Mesenchymal stem cell (in vitro differentiated cells and primary cell): ENCODE measurements at regions not wholly inside any gene's neighbourhood (a gene's known extent, or its start where the extent isn't known, plus 50 kb on each side); places are given as distances from the start of the nearest gene placed in this dataset.

ENCODE experiments used
- DNase-seq: peaks from one replicate; pipeline ENCODE4 v3.0.0-alpha.2; 2013
- H2AFZ ChIP-seq: one replicate; pipeline ENCODE4 v1.6.1; 2013; ENCODE audit warnings: low read depth, mild to moderate bottlenecking, control low read depth, inconsistent platforms, low read length, moderate library complexity
- H2AK5ac ChIP-seq: 2 replicates; pipeline ENCODE4 v1.6.1; 2013; ENCODE audit warnings: low read length, moderate library complexity, mild to moderate bottlenecking, inconsistent platforms; ENCODE audit not compliant: severe bottlenecking
- H2BK120ac ChIP-seq: one replicate; pipeline ENCODE4 v1.6.1; 2013; ENCODE audit warnings: low read depth, mild to moderate bottlenecking, inconsistent platforms, low read length, moderate library complexity
- H2BK12ac ChIP-seq, 2 experiments: one replicate each; pipeline ENCODE4 v1.6.1; 2013; ENCODE audit warnings: inconsistent platforms in 2 of 2, low read length in 2 of 2, mild to moderate bottlenecking in 2 of 2, moderate library complexity in 2 of 2, control low read depth in 1 of 2
- H2BK15ac ChIP-seq: one replicate; pipeline ENCODE4 v1.6.1; 2013; ENCODE audit warnings: mild to moderate bottlenecking, low read depth, inconsistent platforms; ENCODE audit not compliant: poor library complexity, severe bottlenecking
- H2BK5ac ChIP-seq: 2 replicates; pipeline ENCODE4 v1.6.1; 2013; ENCODE audit warnings: low read depth, mild to moderate bottlenecking, low read length, control low read depth, inconsistent platforms; ENCODE audit not compliant: poor library complexity, severe bottlenecking
- H3K14ac ChIP-seq, 2 experiments: one replicate each; pipeline ENCODE4 v1.6.1; 2013; ENCODE audit warnings: inconsistent platforms in 2 of 2, low read length in 2 of 2, control low read depth in 1 of 2, mild to moderate bottlenecking in 1 of 2, moderate library complexity in 1 of 2
- H3K18ac ChIP-seq, 2 experiments: one replicate each; pipeline ENCODE4 v1.6.1; 2013; ENCODE audit warnings: inconsistent platforms in 2 of 2, low read length in 2 of 2, control low read depth in 1 of 2, low read depth in 1 of 2, mild to moderate bottlenecking in 1 of 2
- H3K23ac ChIP-seq, 2 experiments: one replicate each; pipeline ENCODE4 v1.6.1; 2013; ENCODE audit warnings: inconsistent platforms in 2 of 2, low read length in 2 of 2, mild to moderate bottlenecking in 2 of 2, moderate library complexity in 2 of 2, control low read depth in 1 of 2
- H3K27ac ChIP-seq: 2 replicates; pipeline ENCODE4 v1.5.1; 2013; ENCODE audit warnings: mild to moderate bottlenecking, moderate library complexity, low read length, control low read depth, inconsistent platforms; ENCODE audit not compliant: poor library complexity, severe bottlenecking
- H3K27me3 ChIP-seq, 2 experiments: 2 replicates each; pipeline versions ENCODE4 v1.6.1 to v1.7.0; 2013; ENCODE audit warnings: low read length in 2 of 2, mild to moderate bottlenecking in 2 of 2, moderate library complexity in 2 of 2, control low read depth in 1 of 2, inconsistent platforms in 1 of 2; ENCODE audit not compliant: control insufficient read depth in 1 of 2, insufficient read depth in 1 of 2
- H3K36me3 ChIP-seq, 2 experiments: 2 replicates each; pipeline versions ENCODE4 v1.6.1 to v1.7.0; 2013; ENCODE audit warnings: low read length in 2 of 2, control low read depth in 1 of 2, inconsistent platforms in 1 of 2, low read depth in 1 of 2, mild to moderate bottlenecking in 1 of 2; ENCODE audit not compliant: insufficient read depth in 2 of 2, control insufficient read depth in 1 of 2
- H3K4ac ChIP-seq, 2 experiments: one replicate each; pipeline ENCODE4 v1.6.1; 2013; ENCODE audit warnings: inconsistent platforms in 2 of 2, low read length in 2 of 2, mild to moderate bottlenecking in 2 of 2, moderate library complexity in 2 of 2, control low read depth in 1 of 2, low read depth in 1 of 2
- H3K4me1 ChIP-seq: 2 replicates; pipeline ENCODE4 v1.6.1; 2013; ENCODE audit warnings: low read depth, low read length, control low read depth; ENCODE audit not compliant: control insufficient read depth, insufficient read depth
- H3K4me2 ChIP-seq: 2 replicates; pipeline ENCODE4 v1.6.1; 2013; ENCODE audit warnings: low read length, mild to moderate bottlenecking, inconsistent platforms; ENCODE audit not compliant: poor library complexity, severe bottlenecking
- H3K4me3 ChIP-seq, 2 experiments: 2 replicates each; pipeline versions ENCODE4 v1.5.1 to v1.7.0; 2013; ENCODE audit warnings: low read length in 2 of 2, mild to moderate bottlenecking in 2 of 2, control low read depth in 1 of 2, low read depth in 1 of 2; ENCODE audit not compliant: insufficient read depth in 1 of 2
- H3K79me1 ChIP-seq: replicated peaks from 2 replicates; pipeline ENCODE4 v1.6.1; 2013; ENCODE audit warnings: mild to moderate bottlenecking, control low read depth, low read length, inconsistent platforms; ENCODE audit not compliant: poor library complexity, severe bottlenecking
- H3K9ac ChIP-seq: 2 replicates; pipeline ENCODE4 v1.7.0; 2013; ENCODE audit warnings: mild to moderate bottlenecking, low read length, moderate library complexity
- H3K9me3 ChIP-seq: 2 replicates; pipeline ENCODE4 v1.7.0; 2013; ENCODE audit warnings: mild to moderate bottlenecking, low read length; ENCODE audit not compliant: control insufficient read depth
- H4K8ac ChIP-seq: one replicate; pipeline ENCODE4 v1.6.1; 2013; ENCODE audit warnings: inconsistent platforms, mild to moderate bottlenecking, low read length, moderate library complexity
- H4K91ac ChIP-seq: one replicate; pipeline ENCODE4 v1.6.1; 2013; ENCODE audit warnings: mild to moderate bottlenecking, low read length, inconsistent platforms
- WGBS: methylation state at CpG from one replicate; pipeline ENCODE4 v1.1.7; 2013; ENCODE audit warnings: mixed read lengths; 5-methylcytosine and 5-hydroxymethylcytosine counted together

- 50% methylated on average over 1 of the region's 2 CpGs for WGBS
- Histone ChIP-seq H2BK12ac (no peak overlapping the region), H2BK15ac (no peak overlapping the region), H2AK5ac (no peak overlapping the region), H3K14ac (no peak overlapping the region), H3K23ac (no peak overlapping the region), H3K79me1 (no peaks in the 10 kb centered on the region), H3K18ac (no peak overlapping the region), H2BK120ac (no peak overlapping the region), H3K9me3 (peaks cover 27% of the 10 kb centered on the region), H3K27me3 (no peaks in the 10 kb centered on the region), H3K4ac (no peak overlapping the region), H2BK5ac (no peak overlapping the region), H3K4me1 (no peaks in the 10 kb centered on the region), H2AFZ (no peak overlapping the region), H3K9ac (no peak overlapping the region), H3K4me2 (no peak overlapping the region), H4K8ac (no peak overlapping the region), H3K4me3 (no peak overlapping the region), H4K91ac (no peak overlapping the region), H3K36me3 (no peaks in the 10 kb centered on the region), H3K27ac (no peak overlapping the region)
- DNase-seq: no peak
These were observed 860.1 kb downstream of the BCL11A start for GRCh38 chr2:59693231-59693959.

DNA sequence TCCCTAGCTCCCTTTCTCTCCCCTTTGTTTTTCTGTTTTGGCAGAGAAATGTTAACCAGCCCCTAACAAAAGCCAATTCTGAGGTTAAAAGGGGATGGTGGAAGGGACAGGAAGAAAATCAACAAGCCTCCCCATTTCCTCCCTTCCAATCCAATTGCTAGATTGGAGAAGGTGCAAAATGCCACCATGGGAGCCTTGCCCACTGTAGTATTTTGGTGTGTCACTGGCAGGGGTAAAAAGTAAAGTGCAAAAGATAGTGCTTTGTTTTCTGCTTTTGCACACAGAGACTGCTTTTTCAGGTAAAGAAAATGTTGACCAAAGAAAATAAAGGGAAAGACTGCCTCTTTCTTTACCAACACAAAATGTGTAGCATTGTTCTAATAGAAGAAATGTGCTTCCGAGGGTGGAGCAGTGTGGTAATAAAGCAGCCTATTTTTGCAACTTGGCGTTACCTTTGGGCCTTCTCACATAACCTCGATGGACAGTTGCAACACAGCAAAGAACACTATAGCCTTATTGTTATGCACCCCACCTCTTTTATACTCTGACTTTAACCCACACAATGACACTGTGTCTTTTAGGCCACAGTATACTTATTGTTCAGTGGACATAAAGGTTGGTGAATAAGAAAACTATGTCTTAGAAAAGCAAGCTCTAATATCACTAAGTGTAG lies 861.8 kb downstream of the BCL11A start:
- peaks cover 27% of the 10 kb centered on the region for H3K9me3 ChIP-seq
- H3K18ac ChIP-seq: no peak overlapping the region
- no peak overlapping the region for H4K91ac ChIP-seq
- no peak overlapping the region for H4K8ac ChIP-seq
- H2AFZ ChIP-seq: no peak overlapping the region
- H3K27ac ChIP-seq: no peak overlapping the region
- no peaks in the 10 kb centered on the region for H3K4me1 ChIP-seq
- H3K4ac ChIP-seq: no peak overlapping the region
- no peak overlapping the region for H2AK5ac ChIP-seq
- no peak for DNase-seq
- H3K23ac ChIP-seq: no peak overlapping the region
- H3K4me2 ChIP-seq: no peak overlapping the region
- H3K27me3 ChIP-seq: no peaks in the 10 kb centered on the region
- H2BK120ac ChIP-seq: no peak overlapping the region
- H3K4me3 ChIP-seq: no peak overlapping the region
- H3K14ac ChIP-seq: no peak overlapping the region
- no peak overlapping the region for H2BK12ac ChIP-seq
- 100% methylated on average over 1 of the region's 3 CpGs for WGBS
- H2BK15ac ChIP-seq: no peak overlapping the region
- H3K79me1 ChIP-seq: no peaks in the 10 kb centered on the region
- no peak overlapping the region for H3K9ac ChIP-seq
- no peak overlapping the region for H2BK5ac ChIP-seq
- H3K36me3 ChIP-seq: no peaks in the 10 kb centered on the region

GRCh38 chr2:59690849-59691248 lies 862.6 kb downstream of the BCL11A start:
- Histone ChIP-seq H2BK15ac (no peak overlapping the region), H4K91ac (no peak overlapping the region), H2BK12ac (no peak overlapping the region), H4K8ac (no peak overlapping the region), H2BK120ac (no peak overlapping the region), H3K27me3 (no peaks in the 10 kb centered on the region), H3K27ac (no peak overlapping the region), H2BK5ac (no peak overlapping the region), H3K4me2 (no peak overlapping the region), H2AFZ (no peak overlapping the region), H2AK5ac (no peak overlapping the region), H3K14ac (no peak overlapping the region), H3K4me1 (no peaks in the 10 kb centered on the region), H3K9me3 (peaks cover 29% of the 10 kb centered on the region), H3K23ac (no peak overlapping the region), H3K36me3 (no peaks in the 10 kb centered on the region), H3K18ac (no peak overlapping the region), H3K79me1 (no peaks in the 10 kb centered on the region), H3K4me3 (no peak overlapping the region), H3K9ac (no peak overlapping the region), H3K4ac (no peak overlapping the region)
- no peak for DNase-seq
- 54% methylated on average over 4 of the region's 4 CpGs for WGBS

DNA sequence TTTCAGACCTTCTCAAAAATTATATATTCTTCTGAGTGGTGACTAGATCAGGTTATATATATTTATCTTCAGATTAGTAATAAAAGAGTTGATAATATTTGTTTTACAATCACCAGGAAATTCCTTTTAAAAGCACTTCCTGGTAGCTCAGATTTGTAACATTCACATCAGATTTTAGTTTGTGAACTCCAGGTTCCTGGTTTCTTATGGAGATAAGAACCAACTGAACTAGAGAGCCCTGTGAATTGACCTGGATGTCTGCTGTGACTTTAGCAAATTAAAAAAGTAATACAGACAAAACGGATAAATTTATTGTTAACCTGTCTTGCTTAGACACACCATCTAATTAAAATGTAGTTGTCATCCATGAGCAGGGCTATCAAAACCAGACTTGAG lies 868.7 kb downstream of the BCL11A start:
- Histone ChIP-seq H3K4me1 (no peaks in the 10 kb centered on the region), H3K14ac (no peak overlapping the region), H2BK15ac (no peak overlapping the region), H3K23ac (no peak overlapping the region), H3K27ac (no peak overlapping the region), H3K27me3 (no peaks in the 10 kb centered on the region), H3K18ac (no peak overlapping the region), H3K4me3 (no peak overlapping the region), H3K36me3 (no peaks in the 10 kb centered on the region), H3K4me2 (no peak overlapping the region), H2AK5ac (no peak overlapping the region), H3K9me3 (peaks cover 5% of the 10 kb centered on the region), H3K9ac (no peak overlapping the region), H2AFZ (no peak overlapping the region), H4K91ac (no peak overlapping the region), H4K8ac (no peak overlapping the region), H3K4ac (no peak overlapping the region), H2BK5ac (no peak overlapping the region), H2BK120ac (no peak overlapping the region), H2BK12ac (no peak overlapping the region), H3K79me1 (no peaks in the 10 kb centered on the region)
- no peak for DNase-seq
- WGBS: no CpG with 5 or more reads among the region's 1 CpG
